HG03565 (cell line): ENCODE measurements at regions not wholly inside any gene's neighbourhood (a gene's known extent, or its start where the extent isn't known, plus 50 kb on each side); places are given as distances from the start of the nearest gene placed in this dataset.
"Not testable (repeated sequence)": the region's sequence is repeated elsewhere in the genome, so short reads cannot be mapped to it uniquely, and the experiment has no call there.

Source experiments
- ATAC-seq: cut with Tn5 transposase; IDR thresholded peaks from one replicate; pipeline ENCODE4 v1.9.1; 2021; ENCODE audit warnings: mild to moderate bottlenecking, moderate library complexity; ENCODE audit not compliant: unreplicated experiment

- not testable (repeated sequence) for ATAC-seq
Observed at GRCh38 chr20:5453316-5453715, 136.6 kb upstream of the PROKR2 start.

GRCh38 chr20:5452691-5453090 lies 135.9 kb upstream of the PROKR2 start:
- ATAC-seq = not testable (repeated sequence)

DNA sequence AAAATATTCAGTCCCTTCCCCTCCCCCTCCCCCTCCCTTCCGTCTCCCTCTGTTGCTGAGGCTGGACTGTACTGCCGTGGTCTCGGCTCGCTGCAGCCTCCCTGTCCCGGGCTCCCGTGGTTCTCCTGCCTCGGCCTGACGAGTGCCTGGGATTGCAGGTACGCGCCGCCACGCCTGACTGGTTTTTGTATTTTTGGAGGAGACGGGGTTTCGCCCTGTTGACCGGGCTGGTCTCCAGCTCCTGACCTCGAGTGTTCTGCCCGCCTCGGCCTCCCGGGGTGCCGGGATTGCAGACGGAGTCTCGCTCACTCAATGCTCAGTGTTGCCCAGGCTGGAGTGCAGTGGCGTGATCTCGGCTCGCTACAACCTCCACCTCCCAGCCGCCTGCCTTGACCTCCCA lies 135.5 kb upstream of the PROKR2 start:
- ATAC-seq = not testable (repeated sequence)

GRCh38 chr20:5451643-5452210 lies 135.0 kb upstream of the PROKR2 start:
- ATAC-seq = no peak

DNA sequence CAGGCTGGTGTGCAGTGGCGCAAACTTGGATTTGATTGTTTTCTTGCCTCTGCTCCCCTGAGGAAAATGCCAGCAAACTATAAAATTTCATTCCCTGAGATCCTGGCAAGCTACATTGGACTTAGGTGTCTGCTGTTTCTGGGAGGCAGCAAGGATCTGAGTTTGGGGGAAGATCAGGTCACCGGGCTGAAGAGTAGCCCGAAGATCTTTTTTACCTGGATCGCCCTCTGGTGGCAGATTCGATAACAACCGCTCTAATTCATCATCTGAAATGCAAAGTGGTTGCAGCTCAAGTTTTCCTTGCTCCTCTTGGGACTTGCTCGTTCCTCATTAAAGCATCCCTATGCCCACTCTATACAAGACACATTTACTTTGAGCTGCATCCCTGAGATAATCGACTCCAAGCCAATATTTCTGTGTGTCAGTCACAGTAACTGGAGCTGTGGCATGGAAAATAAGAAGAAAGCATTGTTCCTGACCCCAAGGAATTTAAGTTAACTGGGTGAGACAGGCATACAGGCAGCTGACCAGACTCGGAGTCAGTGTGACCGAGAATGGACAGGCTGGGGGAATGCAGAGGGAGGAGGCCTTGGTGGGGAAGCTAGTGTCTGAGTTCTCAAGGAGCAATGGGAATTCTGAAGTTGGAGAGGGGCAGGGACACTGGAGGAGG lies 131.8 kb upstream of the PROKR2 start:
- ATAC-seq = no peak

GRCh38 chr20:5447188-5447587 lies 130.4 kb upstream of the PROKR2 start:
- ATAC-seq = no peak

DNA sequence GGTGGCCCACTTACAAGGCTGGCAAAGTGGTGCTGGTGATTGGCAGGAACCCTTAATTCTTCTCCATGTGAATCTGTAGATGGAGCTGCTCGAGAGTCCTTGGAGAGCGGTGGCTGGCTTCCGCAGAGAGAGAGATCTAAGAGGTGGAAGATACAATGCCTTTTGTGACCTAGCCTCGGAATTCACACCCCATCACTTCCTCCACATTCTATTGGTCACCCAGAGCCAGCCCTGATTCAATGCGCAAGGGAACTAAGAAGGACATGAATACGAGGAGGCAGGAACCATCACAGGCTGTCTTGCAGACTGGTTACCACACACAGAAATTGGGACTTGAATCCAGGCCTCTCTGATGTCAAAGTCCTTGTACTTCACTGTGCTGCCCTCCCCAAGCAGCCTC lies 128.9 kb upstream of the PROKR2 start:
- ATAC-seq = no peak

- ATAC-seq = no peak
Observed at GRCh38 chr20:5442101-5442500, 125.3 kb upstream of the PROKR2 start.

GRCh38 chr20:5434116-5434515 lies 117.4 kb upstream of the PROKR2 start:
- no peak for ATAC-seq

GRCh38 chr20:5433352-5433751 lies 116.6 kb upstream of the PROKR2 start:
- ATAC-seq = no peak

- no peak for ATAC-seq
Observed at GRCh38 chr20:5432030-5432429, 115.3 kb upstream of the PROKR2 start.

GRCh38 chr20:5430670-5431069 lies 113.9 kb upstream of the PROKR2 start:
- ATAC-seq = no peak

- ATAC-seq = no peak
Observed at GRCh38 chr20:5426026-5426425, 109.3 kb upstream of the PROKR2 start.

DNA sequence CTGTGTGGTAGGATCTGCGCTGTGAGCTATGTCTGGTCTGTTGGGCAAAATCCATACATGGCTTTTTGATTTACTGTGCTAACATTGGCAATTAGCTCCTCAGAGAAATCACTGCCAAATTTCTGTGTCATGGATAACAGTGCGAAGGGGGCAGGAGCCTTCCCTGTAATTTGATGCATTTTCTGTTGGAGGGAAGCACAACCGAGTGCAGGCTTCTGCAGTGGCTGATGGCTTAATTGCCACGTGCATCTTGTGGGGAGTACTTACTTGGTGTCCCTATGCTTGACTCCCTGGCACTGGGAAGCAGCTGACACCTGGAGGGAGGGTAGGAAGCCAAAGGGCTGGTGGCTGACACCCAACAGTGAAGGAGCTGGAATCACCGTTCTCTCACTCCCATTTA lies 99.3 kb upstream of the PROKR2 start:
- ATAC-seq = no peak

- no peak for ATAC-seq
Observed at GRCh38 chr20:5413394-5413793, 96.6 kb upstream of the PROKR2 start.

DNA sequence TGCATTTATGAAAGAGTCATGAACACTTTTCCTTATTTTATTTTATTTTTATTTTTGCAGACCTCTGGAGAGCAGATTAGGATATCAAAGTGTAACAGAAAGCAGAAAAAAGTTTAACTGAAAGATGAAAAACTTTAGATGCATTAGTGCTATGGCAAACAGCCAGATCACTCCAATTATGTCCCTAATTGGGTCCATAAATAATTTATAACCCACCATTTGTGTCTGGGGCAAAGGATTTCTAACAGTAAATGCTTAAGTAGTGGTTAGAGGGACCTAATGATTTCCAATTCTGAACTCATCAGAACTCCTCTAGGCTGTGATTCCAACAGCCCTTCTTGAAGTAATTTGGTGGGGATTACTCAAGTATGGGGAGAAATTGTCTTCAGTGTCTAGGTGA lies 93.7 kb upstream of the PROKR2 start:
- no peak for ATAC-seq

- ATAC-seq = no peak
Observed at GRCh38 chr20:5402903-5403531, 86.3 kb upstream of the PROKR2 start.

- no peak for ATAC-seq
Observed at GRCh38 chr20:5401277-5401875, 84.6 kb upstream of the PROKR2 start.

DNA sequence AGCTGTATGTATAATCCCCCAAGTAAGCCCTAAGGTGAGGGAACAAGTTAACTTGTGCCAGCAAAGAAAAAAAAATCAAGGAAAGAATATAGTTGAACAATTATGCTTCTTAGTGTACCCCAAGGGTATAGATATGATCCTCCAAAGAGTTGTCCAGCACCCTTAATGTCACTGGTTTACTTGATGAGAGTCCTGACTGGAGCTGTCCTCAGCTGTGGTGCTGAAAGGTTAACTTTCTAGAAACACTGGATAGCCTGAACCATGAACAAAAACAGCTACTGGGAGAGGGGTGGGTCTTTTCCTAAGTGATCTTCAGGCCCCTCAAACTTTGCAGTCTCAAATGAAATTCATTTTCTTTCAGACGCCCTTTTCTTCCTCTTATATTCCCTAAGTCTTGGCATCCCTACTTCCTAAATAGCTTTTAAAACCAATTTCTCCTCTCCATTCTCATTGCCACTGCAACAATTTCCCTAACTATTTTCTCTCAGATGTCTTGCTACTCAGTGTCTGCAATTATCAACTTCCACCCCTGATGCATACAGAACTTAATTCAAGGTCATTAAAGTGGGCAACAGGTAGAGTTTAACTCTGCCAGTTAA lies 83.5 kb upstream of the PROKR2 start:
- no peak for ATAC-seq

GRCh38 chr20:5397393-5397792 lies 80.6 kb upstream of the PROKR2 start:
- no peak for ATAC-seq

GRCh38 chr20:5395932-5396727 lies 79.4 kb upstream of the PROKR2 start:
- ATAC-seq = no peak
